ENCODE measurements at regions not wholly inside any gene's neighbourhood (a gene's known extent, or its start where the extent isn't known, plus 50 kb on each side); places are given as distances from the start of the nearest gene placed in this dataset.
A peak's percentile ranks its signal among the peaks of the same experiment; 100 is the strongest.

DNA sequence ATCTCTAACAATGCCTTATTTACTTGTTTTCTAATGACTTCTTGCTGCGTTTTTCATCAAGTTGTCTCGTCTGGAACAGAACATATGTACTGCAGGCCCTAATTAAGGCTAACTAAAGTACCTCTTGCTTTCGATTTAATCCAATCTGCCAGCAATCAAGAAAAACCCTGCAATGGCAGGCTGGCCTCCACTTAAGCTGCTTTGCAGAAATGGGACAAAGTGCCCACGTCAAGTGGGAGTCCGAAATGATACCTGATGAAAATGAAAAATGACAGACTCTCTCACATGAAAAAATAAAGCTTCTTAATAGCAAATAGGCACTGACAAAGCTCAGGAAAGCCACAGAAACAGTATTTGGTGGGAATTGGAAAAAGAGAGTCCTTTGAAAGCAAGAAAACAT is 1454.7 kb downstream of the FAM181B start:
- FAIRE-seq (peak; percentile 46), DNase-seq (ENCODE audit: insufficient read length, low spot score) (no peak)

DNA sequence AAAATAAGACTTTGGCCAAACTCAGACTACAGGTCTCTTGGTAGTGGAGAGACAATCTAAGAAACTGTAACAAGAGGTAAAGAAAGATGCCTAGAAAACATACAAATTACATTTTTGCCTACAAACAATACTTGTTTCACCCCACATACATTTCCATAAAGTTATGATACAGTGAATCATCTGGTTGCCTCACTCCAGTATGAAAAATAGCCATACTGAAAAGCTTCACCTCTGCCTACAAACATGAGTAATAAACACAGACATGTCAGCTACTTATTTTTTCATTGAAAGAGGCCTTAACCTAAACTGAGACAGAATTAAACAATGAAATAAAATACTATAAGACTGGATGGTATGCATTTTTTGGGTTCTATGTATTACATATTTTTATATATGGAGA is 1463.0 kb downstream of the FAM181B start:
- no peak for FAIRE-seq
- TF ChIP-seq, protein P1, sequence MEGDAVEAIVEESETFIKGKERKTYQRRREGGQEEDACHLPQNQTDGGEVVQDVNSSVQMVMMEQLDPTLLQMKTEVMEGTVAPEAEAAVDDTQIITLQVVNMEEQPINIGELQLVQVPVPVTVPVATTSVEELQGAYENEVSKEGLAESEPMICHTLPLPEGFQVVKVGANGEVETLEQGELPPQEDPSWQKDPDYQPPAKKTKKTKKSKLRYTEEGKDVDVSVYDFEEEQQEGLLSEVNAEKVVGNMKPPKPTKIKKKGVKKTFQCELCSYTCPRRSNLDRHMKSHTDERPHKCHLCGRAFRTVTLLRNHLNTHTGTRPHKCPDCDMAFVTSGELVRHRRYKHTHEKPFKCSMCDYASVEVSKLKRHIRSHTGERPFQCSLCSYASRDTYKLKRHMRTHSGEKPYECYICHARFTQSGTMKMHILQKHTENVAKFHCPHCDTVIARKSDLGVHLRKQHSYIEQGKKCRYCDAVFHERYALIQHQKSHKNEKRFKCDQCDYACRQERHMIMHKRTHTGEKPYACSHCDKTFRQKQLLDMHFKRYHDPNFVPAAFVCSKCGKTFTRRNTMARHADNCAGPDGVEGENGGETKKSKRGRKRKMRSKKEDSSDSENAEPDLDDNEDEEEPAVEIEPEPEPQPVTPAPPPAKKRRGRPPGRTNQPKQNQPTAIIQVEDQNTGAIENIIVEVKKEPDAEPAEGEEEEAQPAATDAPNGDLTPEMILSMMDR (IDR thresholded peaks at IDR 0.05; ENCODE audit: insufficient read depth, missing control alignments): no peak
- DNase-seq (ENCODE audit: insufficient read length, low spot score): no peak

More for the DNA sequence above, 1454.7 kb downstream of the FAM181B start:
- TF ChIP-seq, protein P1 (IDR thresholded peaks at IDR 0.05; ENCODE audit: insufficient read depth, missing control alignments): no peak

DNA sequence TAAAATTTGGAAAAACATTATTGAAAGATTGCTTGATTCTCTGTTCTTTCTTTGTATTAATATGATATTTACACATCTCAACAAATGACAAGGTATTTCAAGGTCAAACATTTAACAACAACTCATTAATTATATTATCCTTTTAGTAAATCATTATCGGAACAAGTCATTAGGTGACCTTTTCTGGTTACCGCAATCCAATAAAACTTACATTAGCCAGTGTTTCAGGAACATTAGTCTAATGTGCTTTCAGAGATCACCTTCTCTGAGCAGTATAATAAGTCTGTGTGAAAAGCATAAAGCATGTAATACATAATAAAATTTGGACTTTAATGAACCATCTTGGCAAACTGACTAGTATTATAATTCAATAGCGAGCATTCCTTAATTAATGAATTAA is 1466.4 kb downstream of the FAM181B start:
- DNase-seq (ENCODE audit: insufficient read length, low spot score): no peak
- TF ChIP-seq, protein P1 (IDR thresholded peaks at IDR 0.05; ENCODE audit: insufficient read depth, missing control alignments): no peak
- no peak for FAIRE-seq

DNA sequence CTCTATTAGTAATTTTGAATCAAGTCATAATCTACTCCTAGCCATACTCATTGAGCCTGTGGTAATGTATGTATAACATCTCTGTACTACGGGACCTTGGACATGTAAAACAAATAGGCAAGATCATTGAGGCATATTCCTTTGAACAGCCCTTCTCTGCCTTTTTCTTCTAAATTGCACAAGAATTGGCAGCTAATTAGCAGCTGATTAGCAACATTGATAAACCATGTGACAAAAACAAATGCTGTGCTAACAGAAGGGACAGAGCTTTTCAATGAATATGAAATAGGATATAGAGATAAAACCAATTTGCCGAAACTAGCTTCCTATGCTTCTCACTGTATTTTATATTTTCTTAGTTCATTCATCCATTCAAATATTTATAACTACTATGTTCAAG is 1474.2 kb downstream of the FAM181B start:
- DNase-seq (ENCODE audit: insufficient read length, low spot score) (no peak), FAIRE-seq (no peak)
- TF ChIP-seq, protein P1 (IDR thresholded peaks at IDR 0.05; ENCODE audit: insufficient read depth, missing control alignments): no peak

DNA sequence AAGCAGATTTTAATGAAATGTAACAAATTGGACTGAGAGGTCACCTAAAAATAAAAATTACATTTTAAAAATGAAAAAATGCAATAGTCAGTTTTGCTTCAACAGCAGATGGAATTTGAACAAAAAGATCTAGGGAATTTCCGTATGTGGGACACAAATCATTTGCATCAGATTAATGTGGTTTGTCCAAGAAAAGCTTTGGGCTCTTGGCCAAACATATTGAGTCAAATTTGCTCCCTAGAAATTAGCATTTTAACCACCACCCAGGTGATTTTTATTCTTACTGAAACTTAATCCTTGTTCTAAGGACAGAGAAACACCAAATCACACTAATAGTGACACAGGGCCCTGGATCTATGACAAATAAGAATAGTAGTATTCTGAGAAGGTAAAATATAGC is 1477.8 kb downstream of the FAM181B start:
- FAIRE-seq: no peak
- TF ChIP-seq, protein P1 (IDR thresholded peaks at IDR 0.05; ENCODE audit: insufficient read depth, missing control alignments): no peak
- no peak for DNase-seq (ENCODE audit: insufficient read length, low spot score)

DNA sequence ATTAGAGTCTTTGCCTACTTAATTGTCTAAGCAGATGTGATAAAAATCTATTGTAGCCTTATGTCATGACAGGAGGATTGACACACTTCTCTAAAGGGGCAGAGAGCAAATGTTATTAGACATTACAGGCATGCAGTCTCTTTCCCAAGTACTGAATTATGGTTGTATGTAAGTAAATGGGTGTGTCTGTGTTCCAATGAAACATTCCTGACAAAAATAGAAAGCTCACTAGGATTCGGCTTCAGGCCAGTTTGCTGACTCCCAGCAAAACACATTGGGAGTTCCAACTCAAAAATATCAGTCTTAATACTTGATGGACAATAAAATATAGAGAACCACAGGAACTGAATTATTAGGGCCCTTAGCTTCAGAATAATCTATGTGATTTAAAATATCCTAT is 1480.4 kb downstream of the FAM181B start:
- no peak for DNase-seq (ENCODE audit: insufficient read length, low spot score)
- no peak for FAIRE-seq
- TF ChIP-seq, protein P1 (IDR thresholded peaks at IDR 0.05; ENCODE audit: insufficient read depth, missing control alignments): no peak

DNA sequence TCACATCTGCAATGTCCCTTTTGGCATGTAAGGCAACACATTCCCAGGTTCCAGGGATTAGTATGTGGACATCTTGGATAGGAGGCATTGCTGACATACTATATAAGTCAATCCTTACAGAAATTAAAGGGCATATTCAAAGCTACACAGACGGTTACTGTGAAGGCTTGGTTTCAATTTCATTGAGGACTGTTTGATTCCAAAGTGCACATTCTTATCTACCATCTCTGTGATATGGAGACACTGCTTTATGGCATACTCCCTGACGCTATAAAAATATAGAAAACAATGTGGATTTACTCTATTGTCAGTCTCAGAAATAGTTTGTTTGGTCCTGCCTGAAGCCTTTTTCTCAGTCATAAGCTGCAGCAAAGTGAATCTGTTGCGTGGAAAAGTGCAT is 1486.7 kb downstream of the FAM181B start:
- FAIRE-seq: no peak

More for the DNA sequence above, 1486.7 kb downstream of the FAM181B start:
- DNase-seq (ENCODE audit: insufficient read length, low spot score): no peak
- TF ChIP-seq, protein P1 (IDR thresholded peaks at IDR 0.05; ENCODE audit: insufficient read depth, missing control alignments): no peak
